Psoas muscle (tissue), 7 donors: ENCODE measurements at regions not wholly inside any gene's neighbourhood (a gene's known extent, or its start where the extent isn't known, plus 50 kb on each side); places are given as distances from the start of the nearest gene placed in this dataset.
A peak's percentile ranks its signal among the peaks of the same experiment; 100 is the strongest.

Source experiments
- ATAC-seq, 4 donors: fragments of 200-7000 bp; cut with Tn5 transposase; one replicate each; pipeline ENCODE4 v1.9.1; 2020; ENCODE audit warnings: moderate library complexity in 3 of 4, mild to moderate bottlenecking in 2 of 4
- DNase-seq, 2 donors: peaks; one replicate each; pipeline ENCODE4 v3.0.0-alpha.2; 2020
- H3K27ac ChIP-seq: fragments of 200-600 bp; one replicate; pipeline ENCODE4 v1.8.0; 2022
- H3K27me3 ChIP-seq, 3 donors: fragments of 200-600 bp in 1 of 3; one replicate each; pipeline versions ENCODE4 v1.6.1 to v1.8.0; 2013 to 2022; ENCODE audit warnings: low read length in 2 of 3, mild to moderate bottlenecking in 2 of 3, moderate library complexity in 1 of 3; ENCODE audit not compliant: insufficient read depth in 3 of 3
- H3K36me3 ChIP-seq, 2 donors: fragments of 200-600 bp in 1 of 2; one replicate each; pipeline versions ENCODE4 v1.6.1 to v1.8.0; 2013 to 2022; ENCODE audit warnings: low read depth in 1 of 2, mild to moderate bottlenecking in 1 of 2, moderate library complexity in 1 of 2; ENCODE audit not compliant: insufficient read depth in 1 of 2
- H3K4me1 ChIP-seq: fragments of 200-600 bp; one replicate; pipeline ENCODE4 v1.8.0; 2022
- H3K4me3 ChIP-seq: fragments of 200-600 bp; one replicate; pipeline ENCODE4 v1.8.0; 2022; ENCODE audit warnings: mild to moderate bottlenecking
- H3K9me3 ChIP-seq: fragments of 200-600 bp; one replicate; pipeline ENCODE4 v1.8.0; 2022
- CTCF ChIP-seq: fragments of 200-600 bp; IDR thresholded peaks from one replicate; pipeline ENCODE4 v1.8.0; 2022; ENCODE audit warnings: antibody characterized with exemption
- whole genome bisulfite sequencing, 3 donors: extraction: QIAGEN DNeasy Blood & Tissue Kit; methylation state at CpG; one replicate each; pipeline versions ENCODE4 v1.1.6 to v1.1.7; 2013; 5-methylcytosine and 5-hydroxymethylcytosine counted together
- intact Hi-C, 2 donors: fragments of 100-400 bp; cut with DNase I; formaldehyde crosslinking; loops; one replicate each; pipeline versions ENCODE4 v1.11.0 to v1.14.2; 2022
- donor health status: healthy with polysubstance abuse.
- donor health status: DM: no; HTN: no; CAD: no; lungs with moderate emphysema.
- donor health status: Bipolar disorder and iron deficiency.
- donor health status: healthy.
- donor health status: DM: yes; HTN: yes; CAD: no.
- donor health status: DM: no; HTN: no; CAD: no.
- donor health status: DM: yes; HTN: yes; CAD: no.

DNA sequence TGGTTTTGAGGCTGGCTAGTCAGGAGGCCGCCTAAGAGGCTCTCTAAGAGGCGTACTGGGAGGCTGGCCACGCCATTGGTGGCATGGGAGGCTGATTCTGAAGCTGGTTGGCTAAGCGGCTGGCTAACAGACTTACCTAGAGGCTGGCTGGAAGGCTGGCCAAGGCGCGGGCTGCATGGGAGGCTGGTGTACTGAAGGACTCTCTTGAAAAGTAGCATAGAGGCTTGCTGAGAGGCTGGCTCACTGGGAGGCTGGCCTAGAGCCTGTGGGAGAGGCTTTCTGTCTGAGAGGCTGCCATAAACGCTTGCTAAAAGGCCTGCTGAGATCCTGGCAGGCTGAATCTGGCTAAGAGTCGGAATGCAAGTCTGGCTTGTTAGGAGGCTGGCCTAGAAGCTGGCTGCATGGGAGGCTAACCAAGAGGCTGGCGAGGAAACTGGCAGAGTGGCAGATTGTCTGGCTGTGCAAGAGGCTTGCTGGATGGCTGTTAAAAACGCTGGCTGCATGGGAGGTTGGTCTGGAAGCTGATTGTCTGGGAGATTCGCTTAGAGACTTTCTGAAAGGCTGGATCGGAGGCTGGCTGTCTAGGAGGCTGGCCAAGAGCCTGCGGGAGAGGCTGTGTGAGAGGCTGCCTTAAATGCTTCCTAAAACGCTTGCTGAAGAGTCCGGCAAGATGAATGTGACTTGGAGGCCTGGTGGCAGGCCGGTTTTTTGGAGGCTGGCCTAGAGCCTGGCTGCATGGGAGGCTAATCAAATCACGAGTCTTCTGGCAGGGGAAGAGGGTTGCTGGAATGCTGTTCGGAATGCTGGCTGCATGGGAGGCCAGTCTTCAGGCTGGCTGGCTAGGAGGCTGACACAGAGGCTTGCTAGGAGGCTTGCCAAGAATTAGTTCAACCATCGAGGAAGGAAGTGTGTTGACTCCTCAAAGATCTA, 134.2 kb downstream of the OR13A1 start:
- Histone ChIP-seq H3K4me1 (no peaks in the 10 kb centered on the region), H3K36me3 (no peaks in the 10 kb centered on the region), H3K4me3 (no peak overlapping the region), H3K27me3 (peaks cover 0 to 2% (median 0%) of the 10 kb centered on the region in 3 donors), H3K27ac (no peak overlapping the region), H3K9me3 (no peaks in the 10 kb centered on the region)
- ATAC-seq: no peak
- WGBS, 3 donors: 42 to 55% (median 48%) methylated on average over 19 of the region's 19 CpGs
- DNase-seq: peak in 1 of 2 donors; percentile 42
- intact Hi-C loops: no loop called here
- TF ChIP-seq CTCF: no peak

DNA sequence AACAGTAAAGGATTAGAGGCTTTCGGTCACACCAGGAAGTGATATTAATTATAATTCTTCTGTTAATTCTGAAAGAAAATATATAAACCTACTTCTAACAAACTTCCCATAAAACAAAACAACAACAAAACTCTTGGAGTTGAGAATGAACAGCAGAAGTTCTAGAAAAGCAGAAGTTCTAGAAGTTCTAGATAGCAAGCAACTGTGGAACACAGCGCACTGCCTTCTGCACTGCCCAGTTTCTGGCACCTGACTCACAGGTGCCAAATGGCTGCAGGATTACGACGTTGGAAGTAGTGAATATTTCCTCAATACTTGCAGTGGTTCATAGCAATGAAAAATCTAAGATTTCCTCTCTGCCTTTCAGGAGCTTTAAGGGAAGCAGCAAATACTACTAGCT, 132.2 kb downstream of the OR13A1 start:
- no peaks in the 10 kb centered on the region for H3K36me3 ChIP-seq
- no peak for TF ChIP-seq CTCF
- 81 to 83% (median 82%) methylated on average over 4 of the region's 4 CpGs for WGBS, 3 donors
- peaks cover 0 to 2% (median 0%) of the 10 kb centered on the region in 3 donors for H3K27me3 ChIP-seq
- intact Hi-C loops: no loop called here
- H3K4me3 ChIP-seq: no peak overlapping the region
- no peak for ATAC-seq
- H3K4me1 ChIP-seq: no peaks in the 10 kb centered on the region
- H3K27ac ChIP-seq: no peak overlapping the region
- H3K9me3 ChIP-seq: no peaks in the 10 kb centered on the region
- no peak for DNase-seq

DNA sequence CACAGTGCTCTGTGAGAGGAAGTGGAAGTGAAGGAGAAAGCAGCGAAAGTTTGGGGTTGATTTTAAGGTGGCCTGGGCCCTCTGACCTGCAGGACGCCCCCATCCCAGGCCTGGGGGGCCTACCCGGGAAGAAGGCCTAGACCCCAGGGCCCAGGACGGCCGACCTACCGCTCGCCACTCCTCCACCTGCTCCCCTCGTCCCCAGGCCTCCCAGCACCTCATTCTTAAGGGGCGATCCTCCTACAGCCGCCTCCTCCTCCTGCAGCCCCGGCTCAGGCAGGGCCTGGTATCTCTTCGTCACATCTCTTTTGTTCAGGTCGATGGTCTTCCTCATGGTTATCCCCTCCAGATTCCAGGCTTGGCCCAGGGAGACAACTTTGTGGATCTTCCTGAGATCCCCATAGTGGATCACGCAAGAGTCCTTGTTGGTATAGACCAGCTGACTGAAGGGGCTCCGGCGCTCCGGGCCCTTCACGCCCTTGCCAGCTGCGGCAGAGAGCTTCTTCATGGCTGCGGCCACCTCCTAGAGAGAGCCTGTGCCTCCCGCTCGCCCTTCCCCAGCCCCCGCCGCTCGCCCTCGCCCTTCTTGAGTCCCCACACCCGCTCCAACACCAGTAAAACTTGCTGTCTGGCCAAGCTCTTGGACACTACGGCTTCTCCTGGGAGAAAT, 117.5 kb downstream of the OR13A1 start:
- no peak for DNase-seq
- Histone ChIP-seq H3K27ac (no peak overlapping the region), H3K4me1 (no peaks in the 10 kb centered on the region), H3K4me3 (no peak overlapping the region), H3K36me3 (no peaks in the 10 kb centered on the region), H3K27me3 (peaks cover 0 to 4% (median 0%) of the 10 kb centered on the region in 3 donors), H3K9me3 (no peaks in the 10 kb centered on the region)
- intact Hi-C loops: no loop called here
- no peak for TF ChIP-seq CTCF
- no peak for ATAC-seq
- 88 to 92% (median 91%) methylated on average over 28 of the region's 28 CpGs for WGBS, 3 donors

DNA sequence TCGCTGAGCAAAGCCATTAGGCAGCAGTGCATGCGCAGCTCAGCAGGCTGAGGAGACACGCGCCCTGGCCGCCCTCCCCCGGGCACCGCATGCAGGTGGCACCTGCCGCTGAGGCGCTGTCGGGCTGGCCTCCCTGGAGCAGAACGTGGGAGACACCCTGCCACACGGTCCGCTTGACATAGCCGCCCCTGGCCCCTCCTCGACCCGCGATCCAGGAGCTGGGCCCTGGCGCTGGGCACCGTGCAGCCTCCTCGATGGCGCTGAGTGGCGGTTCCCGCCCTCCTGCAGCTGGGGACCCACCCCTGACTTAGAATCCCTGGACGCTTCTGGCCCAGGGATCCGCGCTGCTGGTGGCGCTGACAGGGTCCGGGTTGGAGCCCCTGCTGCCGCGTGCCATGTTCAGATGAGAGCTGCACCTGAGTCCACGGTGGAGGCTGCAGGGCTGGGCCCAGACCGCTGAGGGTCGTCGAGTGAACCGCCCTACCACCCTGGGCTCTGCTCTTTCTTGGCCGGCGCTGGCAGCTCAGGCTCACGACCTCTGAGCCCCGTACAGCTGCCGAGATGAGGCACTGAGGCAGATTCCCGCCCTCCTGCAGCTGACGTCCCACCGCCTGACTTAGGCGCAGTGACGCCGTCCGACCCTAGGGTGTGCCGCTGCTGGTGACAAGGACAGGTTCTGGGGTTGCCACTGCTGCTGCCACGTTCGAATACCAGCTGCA, 116.8 kb downstream of the OR13A1 start:
- DNase-seq (peak in 1 of 2 donors; percentile 42), ATAC-seq (no peak)
- Histone ChIP-seq H3K27ac (no peak overlapping the region), H3K4me1 (no peaks in the 10 kb centered on the region), H3K27me3 (peaks cover 0 to 4% (median 0%) of the 10 kb centered on the region in 3 donors), H3K4me3 (no peak overlapping the region), H3K36me3 (no peaks in the 10 kb centered on the region), H3K9me3 (no peaks in the 10 kb centered on the region)
- intact Hi-C loops: no loop called here
- no peak for TF ChIP-seq CTCF
- 50 to 61% (median 51%) methylated on average over 49 to 50 of the region's 50 CpGs for WGBS, 3 donors
